DOHH2 (cell line): ENCODE measurements at regions not wholly inside any gene's neighbourhood (a gene's known extent, or its start where the extent isn't known, plus 50 kb on each side); places are given as distances from the start of the nearest gene placed in this dataset.

ENCODE experiments used
- EZH2phosphoT487 ChIP-seq: fragments of 200-600 bp; sonication (generic); IDR thresholded peaks from 2 replicates; pipeline ENCODE4 v1.6.1; 2017; ENCODE audit warnings: borderline replicate concordance, mild to moderate bottlenecking, antibody characterized with exemption, low read length, moderate library complexity, mixed read lengths
- TF ChIP-seq, protein P1 (sequence below): fragments of 200-600 bp; sonication (generic); IDR thresholded peaks from one replicate; pipeline ENCODE4 v1.5.1; 2014; ENCODE audit warnings: antibody characterized with exemption, mild to moderate bottlenecking, low read depth, low read length; ENCODE audit not compliant: poor library complexity, severe bottlenecking

DNA sequence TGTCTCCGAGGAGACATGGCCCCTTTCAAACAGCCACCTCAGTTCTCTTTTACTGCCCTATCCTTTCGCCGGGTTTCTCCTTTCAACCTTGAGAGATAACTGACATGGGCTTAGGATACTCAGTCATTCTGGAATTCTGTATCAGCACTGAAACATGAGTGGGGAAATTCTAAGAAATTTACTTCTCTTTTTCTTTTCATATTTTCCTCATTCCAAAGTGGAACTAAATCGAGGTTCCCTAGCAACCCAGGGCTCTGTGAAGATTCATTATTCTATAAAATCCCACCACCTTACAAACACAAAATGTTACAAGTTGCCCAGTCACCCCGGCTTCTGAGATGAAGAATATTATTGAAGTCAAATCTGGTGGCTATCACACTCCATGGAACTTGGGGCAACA lies 319.2 kb downstream of the ENC1 start:
- TF ChIP-seq, protein P1, sequence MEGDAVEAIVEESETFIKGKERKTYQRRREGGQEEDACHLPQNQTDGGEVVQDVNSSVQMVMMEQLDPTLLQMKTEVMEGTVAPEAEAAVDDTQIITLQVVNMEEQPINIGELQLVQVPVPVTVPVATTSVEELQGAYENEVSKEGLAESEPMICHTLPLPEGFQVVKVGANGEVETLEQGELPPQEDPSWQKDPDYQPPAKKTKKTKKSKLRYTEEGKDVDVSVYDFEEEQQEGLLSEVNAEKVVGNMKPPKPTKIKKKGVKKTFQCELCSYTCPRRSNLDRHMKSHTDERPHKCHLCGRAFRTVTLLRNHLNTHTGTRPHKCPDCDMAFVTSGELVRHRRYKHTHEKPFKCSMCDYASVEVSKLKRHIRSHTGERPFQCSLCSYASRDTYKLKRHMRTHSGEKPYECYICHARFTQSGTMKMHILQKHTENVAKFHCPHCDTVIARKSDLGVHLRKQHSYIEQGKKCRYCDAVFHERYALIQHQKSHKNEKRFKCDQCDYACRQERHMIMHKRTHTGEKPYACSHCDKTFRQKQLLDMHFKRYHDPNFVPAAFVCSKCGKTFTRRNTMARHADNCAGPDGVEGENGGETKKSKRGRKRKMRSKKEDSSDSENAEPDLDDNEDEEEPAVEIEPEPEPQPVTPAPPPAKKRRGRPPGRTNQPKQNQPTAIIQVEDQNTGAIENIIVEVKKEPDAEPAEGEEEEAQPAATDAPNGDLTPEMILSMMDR = no peak
- no peak for TF ChIP-seq EZH2phosphoT487
